DMS153 treated with DMSO at 0.1 percent for 48 hours (cell line): ENCODE measurements at regions not wholly inside any gene's neighbourhood (a gene's known extent, or its start where the extent isn't known, plus 50 kb on each side); places are given as distances from the start of the nearest gene placed in this dataset.
"Not testable (repeated sequence)": the region's sequence is repeated elsewhere in the genome, so short reads cannot be mapped to it uniquely, and the experiment has no call there.

Source experiments
- DNase-seq: peaks from one replicate; lab custom pipeline; 2025; ENCODE audit not compliant: unreplicated experiment; lab: John Stamatoyannopoulos, UW

DNA sequence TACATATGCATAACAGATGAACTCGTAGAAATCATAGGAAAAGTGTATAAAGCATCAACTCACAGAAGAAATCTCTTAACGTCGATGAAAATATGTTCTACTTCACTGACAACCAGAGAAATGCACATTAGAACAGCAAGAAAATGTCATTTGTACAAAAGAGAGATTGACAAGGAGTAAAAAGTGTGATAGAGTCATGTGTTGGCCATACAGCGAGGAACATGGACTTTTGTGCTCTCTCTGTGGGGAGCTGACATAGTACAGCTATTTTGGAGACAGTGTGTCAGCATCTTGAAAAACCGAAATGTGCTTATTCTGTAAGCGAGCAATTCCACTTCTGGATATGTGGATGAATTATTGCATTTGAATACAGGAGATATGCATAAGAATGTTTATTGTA, 477.9 kb downstream of the ICE1 start:
- no peak for DNase-seq

DNA sequence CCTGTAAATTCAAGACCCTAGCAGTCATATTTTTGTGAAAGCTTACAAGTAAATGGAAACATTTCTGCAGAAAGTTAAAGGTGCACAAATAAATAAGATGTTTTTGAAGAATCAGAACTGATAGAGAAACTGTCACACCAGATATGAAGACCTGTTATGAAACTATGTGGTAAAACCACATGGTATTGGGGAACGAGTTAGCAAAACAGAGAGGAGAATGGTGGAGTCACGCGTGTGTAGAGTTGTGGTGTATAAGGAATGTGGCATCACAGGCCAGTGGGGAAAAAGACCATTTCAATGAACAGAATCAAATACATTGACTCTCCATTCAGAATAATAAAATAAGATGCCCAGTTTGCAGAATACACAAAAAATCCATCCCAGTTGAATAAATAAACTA, 477.2 kb downstream of the ICE1 start:
- DNase-seq, result no peak

DNA sequence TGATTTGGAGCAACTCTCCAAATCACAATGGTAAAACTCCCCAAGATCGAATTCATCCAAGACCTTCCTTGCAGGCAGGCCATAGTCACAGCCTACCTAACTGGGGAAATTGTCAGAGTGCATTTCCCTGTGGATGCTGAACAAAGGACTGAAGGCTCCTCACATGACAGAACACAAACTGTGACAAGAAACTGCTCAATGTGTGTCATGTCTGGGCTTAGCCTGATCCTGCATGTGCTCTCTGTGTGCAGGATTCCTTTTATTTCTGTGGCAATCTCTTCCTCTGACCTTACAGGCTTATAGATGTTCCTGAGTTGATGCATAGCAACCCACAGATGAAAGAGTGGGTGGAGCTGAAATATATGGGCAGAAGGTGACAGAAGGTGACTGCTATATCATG, 465.8 kb downstream of the ICE1 start:
- no peak for DNase-seq

DNA sequence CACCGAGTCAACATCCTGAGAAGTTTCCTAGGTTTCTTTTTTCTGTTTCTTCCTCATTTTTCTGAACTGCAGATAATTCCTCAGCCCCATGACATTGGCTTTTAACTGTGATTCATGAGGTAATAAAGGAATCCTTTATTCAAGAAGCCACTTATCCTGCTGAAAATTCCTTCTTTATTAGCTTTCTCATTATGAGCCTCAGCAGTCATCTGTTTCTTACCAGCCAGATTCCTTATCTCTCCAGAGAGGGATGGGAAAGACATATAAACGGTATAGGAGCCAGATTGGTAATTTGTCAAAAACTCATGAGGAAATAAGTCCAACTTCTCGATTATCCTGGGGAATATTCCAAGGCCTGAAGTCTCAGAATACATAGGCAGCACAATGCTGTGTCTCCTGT, 465.4 kb downstream of the ICE1 start:
- DNase-seq, result no peak

DNA sequence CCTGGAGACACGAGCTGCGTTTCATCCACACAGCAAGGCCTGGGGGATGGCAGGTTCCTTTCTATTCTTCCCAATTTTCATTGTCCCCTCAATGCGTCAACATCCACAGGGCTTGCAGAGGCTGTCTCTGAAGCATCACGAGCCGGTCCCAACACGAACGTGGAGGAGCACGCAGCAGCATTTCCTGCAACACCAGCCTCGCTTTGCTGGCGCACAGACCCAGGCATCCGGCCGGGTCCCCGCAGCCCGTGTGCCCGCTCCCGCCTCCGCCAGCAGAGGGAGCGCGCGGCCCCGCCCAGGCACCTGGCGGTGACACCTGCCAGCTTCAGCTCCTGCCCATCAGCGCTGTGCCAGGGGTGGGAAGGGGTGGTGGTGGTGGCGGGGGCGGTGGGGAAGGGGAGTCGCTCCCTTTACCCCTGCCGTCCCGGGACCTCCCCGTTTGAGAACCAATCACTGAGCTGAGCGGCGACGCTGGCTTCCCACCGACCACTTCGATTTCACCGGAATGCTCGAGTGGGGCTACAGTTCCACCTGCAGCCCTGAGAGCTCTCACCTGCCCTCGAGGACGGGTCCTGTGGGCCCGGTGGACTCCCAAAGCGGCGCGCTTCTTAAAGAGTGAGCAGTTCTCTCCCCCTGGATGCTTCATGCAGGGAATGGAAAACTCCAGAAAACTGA, 464.5 kb downstream of the ICE1 start:
- DNase-seq, result peak; percentile 46

DNA sequence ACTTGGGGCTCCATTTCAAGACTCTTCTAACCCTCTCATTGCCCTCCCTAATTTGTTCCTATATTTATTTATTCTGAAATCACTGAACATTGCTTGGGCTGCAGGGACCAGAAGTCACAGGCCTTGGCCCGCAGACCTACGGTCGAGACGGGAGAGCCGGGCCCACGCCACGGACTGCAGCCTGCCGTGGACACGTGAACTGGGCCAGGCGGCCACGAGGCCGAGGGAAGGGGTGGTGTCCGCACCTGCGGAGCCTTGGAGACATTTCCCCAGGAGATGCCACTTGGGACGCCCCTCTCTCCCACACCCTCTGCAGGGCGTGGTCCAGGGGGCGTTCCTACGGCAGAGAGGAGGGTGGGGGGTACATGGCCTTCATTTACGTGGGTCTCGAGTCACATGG, 463.9 kb downstream of the ICE1 start:
- no peak for DNase-seq

DNA sequence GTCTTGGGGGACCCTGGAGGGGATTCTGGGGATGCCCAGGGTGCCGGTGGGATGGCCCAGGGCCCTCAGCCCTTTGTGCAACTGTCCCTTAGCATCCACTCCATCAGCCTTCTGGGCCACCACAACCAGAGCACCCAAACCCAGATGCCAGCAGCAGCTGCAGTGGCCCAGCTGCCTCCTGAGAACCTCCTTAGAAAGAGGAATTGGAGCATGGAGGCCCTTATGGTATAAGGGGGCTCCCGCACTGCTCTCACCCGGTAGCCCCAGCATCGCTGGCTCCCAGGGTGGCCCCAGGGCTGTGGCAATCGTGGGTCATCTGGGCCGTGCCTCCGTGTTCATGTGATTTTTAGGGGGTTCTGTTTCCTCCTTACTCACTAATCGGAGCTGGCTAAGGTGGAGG, 463.3 kb downstream of the ICE1 start:
- DNase-seq, result no peak

DNA sequence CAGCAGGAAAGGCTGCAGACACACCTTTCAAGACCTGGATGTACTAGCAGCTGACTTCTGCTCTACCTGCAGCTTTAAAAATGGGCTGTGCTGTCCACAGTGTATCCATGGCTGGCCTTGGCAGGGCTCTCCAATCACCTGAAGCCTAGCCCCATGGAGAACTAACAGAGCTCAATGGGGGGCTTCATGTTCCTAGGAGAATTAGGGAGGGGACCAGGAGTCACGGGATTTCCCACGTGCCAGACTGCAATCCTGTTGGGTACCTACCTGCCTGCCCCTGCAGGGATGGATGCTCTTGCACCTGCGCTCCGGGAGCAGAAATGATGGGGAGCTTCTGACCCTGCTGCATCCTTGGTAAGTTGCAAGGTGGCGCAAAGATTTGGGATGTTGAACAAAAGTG, 462.1 kb downstream of the ICE1 start:
- no peak for DNase-seq

DNA sequence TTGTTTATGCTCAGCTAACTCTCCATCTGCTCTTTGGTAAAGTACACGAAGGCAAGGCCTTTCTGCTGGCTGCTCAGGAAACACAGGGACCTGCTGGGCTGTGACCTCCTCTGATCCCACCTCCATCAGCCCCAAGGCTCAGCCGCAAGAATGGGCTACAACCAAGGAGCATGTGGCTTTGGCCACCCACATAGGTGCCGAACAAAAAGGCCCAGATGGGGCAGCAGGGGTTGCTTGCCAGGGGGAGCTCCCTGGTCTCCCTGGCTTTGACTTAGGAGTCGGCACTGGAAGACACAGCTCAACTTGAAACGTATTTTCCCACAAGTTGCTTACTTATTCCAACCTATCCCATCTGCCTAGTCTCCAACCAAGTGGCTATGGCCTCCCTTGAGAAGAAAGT, 461.1 kb downstream of the ICE1 start:
- DNase-seq, result no peak

DNA sequence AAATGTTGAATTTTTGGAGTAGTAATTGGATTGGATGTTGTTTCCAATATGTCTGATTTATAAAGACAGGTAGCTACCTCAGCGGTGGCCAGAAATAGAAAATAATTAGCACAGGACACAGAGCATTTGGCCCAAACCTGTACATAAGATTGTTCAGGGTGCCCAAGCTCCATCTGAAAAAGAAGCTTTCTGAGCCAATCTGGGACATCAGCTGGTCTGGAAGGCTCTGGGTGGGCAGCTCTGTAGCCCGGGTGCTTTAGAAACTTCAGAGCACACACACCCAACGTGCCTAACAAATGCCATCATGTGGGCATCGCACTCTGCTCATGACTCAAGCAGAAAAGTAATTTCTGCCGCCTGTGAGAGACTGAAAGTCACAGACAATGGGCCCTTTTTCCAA, 460.7 kb downstream of the ICE1 start:
- no peak for DNase-seq

DNA sequence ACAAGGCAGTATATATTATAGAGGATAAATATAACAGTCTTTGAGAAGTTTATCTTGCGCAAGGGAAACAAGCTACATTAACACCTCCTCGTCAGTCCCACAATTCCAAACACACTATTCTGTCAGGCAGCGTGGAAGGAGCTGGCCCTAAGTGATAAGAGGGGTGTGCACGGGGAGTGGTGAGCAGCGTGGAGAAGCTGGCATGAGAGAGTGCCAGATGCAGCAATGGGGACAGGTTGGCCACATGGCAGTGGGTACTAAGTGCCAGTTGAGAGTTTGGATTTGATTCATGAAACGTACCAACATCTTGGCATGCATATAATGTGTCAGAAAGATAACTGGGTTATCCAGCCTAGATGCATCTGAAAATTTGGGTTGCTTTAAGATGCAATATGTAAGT, 460.2 kb downstream of the ICE1 start:
- no peak for DNase-seq

DNA sequence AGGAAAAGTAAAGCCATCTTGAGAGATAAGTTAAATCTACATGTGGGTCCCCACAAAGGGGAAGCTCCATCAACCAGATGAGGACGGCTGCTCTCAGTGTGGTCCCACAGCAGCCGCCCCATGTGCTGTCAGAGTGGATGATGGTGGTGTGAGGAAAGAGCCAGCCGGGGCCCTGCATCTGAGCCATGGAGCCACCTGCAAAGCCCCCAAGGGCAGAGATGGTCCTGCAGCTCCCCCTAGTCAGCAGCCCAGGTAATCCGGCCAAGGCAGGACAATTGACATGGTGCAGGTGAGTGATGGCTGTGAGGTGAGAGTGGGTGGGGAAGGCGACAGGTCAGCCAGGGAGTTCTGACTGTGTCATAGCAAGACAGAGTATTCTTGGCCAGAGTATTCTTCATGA, 458.8 kb downstream of the ICE1 start:
- DNase-seq, result peak; percentile 16

DNA sequence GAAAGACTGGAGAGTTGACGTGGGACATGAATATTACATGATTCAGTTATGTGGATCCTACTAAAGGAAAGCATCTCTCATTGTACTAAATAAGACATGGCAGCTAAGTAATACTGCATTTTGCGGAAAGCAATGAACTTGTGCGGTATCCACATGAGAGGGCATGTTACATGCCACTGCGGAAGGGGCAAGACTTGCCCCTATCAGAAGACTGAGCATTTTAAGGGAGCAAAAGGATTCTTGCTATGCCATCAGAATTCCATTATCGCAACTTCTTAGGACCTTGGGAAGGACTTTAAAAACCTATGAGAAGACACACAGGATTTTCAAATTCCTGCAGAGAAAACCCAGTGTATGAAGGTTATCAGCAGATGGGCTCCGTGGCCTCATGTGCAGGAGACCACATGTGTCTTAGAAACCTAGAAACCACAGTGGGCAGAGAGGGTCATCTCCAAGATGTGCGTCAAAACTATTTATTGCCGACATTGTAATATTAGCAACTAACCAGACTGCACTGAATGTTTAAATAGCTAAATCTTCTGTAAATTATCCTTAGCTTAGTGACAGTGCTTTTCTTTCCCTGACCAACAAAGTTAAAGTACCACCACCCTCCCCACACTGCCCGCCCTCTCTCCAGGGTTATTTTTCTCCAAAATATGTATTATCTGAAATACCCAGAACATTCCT, 457.7 kb downstream of the ICE1 start:
- DNase-seq, result no peak

DNA sequence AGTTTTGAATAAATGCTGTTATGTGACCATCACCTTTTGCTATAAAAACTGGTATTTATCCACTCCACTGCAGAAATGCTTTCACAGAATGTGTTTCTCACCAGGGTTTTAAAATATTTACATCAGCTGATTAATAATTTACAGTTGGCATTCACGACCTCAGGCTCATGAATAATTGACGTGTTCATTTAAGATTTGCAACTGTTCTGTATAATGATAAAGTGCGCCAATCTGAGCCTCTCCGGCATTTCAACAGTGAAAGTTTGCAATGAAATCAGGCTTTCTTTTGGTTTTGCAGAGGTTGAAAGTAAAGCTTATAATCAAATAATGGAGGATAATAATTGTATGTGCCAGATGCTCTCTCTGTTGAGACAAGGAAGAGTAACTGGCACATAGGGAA, 434.9 kb downstream of the ICE1 start:
- DNase-seq, result no peak

DNA sequence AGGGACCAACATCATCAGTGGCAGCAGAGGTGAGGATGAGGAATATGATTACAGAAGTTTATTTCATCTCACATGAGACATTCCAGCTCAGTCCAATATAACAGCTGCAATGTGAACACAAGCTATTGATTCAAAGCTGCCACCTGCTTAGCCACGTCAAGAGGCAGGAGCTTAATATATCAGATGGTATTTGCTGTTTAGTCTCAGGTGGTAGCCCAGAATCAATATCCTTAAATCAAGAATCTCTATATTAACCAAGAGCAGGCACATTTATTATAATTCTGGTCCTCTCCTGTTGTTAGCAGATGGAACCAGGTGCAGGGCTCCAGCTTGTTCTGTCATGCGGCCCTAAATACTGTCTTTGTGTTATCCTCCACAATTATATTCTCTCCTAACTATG, 431.6 kb downstream of the ICE1 start:
- DNase-seq, result peak; percentile 16

DNA sequence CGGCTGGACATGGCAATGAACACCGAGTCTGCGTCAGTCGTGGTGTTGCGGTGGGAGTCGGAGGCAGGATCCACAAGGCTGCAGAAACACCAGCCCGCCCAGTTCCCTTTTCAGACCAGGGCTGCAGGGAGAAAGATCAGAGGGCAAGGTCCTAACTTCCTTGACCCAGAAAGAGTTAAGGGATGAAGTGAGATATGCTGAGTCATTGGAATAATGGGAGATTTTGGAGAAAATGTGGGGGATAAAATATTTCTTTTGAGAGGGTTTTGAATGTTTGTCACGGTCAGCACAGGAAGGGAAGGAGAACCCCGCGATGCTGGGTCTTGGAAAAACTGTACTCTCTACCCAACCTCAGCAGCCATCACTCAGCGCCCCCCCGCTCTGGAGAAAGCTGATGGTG, 416.0 kb downstream of the ICE1 start:
- no peak for DNase-seq

DNA sequence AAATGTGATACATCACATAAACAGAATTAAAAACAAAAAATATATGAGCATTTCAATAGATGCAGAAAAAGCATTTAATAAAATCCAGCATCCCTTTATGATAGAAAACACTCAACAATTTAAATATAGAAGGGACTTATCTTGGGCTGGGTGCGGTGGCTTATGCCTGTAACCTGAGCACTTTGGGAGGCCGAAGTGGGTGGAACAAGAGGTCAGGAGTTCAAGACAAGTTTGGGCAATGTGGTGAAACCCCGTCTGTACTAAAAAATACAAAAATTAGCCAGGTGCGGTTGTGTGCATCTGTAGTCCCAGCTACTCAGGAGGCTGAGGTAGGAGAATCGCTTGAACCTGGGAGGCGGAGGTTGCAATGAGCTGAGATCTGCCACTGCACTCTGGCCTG, 409.1 kb downstream of the ICE1 start:
- DNase-seq, result not testable (repeated sequence)

DNA sequence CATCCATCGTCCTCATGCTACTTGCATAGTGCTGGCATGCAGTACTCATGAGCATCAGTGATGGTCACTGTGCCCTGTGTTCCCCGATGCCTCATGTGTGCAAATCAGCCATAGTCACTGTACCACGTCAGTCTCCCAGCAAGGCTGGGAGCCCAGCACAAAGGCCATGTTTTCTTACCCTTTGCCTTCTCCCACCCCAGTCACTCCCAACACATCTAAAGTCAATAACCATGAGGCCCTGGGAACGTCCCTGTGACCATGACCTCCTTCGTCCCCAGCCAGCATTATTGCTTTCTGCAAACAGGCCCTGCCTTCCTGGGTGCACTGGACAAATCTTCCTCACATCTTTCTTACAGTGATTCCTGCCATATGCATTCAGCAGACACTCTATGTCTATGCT, 406.1 kb downstream of the ICE1 start:
- DNase-seq, result no peak

DNA sequence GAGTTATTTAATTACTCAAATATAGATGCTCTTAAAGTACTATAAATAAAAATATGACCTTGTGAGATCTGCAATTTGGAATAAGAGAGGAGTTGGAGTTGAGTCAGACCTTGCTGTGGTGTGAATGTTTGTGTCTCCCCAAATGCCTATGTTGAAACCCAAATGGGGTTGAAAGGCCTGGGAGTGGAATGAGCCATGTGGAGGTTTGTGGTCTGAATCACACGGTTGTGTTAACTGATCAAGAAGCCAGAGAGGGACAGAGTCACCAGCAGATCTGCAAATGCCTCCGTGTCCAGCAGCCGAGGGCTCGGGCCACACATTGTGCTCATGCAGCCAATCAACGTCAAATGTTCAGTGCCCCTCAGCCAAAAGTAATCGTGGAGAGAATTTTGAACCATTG, 404.4 kb downstream of the ICE1 start:
- no peak for DNase-seq

DNA sequence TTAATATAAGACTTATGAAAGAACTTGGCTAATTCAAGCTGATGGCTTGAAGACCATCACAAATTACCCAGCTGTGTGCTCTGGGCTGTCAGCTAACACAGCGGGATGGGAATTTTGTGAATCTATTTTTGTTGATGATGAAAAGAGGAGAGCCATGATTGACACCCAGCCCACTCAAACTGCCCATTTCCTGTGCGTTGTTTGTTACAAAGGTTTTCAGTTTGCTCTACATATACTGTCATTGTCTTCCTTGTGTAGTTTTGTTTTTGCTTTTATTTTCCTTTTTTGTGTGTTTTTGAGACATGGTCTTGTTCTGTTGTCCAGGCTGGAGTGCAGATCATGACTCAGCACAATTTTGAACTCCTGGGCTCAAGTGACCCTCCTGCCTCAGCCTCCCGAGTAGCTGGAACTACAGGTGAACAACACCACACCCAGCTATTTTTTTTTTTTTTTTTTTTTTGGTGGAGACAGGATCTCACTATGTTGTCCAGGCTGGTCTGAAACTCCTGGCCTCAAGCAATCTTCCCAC, 400.3 kb downstream of the ICE1 start:
- DNase-seq, result no peak

DNA sequence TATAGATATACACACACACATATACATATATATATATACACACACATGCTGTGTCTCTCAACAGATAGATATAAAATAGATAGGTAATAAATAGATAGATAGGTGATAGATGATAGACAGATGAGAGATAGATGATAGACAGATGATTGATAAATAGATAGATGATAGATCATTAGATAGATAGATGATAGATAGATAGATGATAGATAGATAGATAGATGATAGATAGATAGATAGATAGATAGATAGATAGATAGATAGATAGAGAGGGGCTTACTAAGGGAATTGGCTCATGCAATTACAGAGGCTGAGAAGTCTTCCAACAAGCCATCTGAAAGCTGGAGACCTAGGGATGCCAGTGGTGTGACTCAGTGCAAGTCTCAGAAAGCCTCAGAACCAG, 394.5 kb downstream of the ICE1 start:
- DNase-seq, result no peak

DNA sequence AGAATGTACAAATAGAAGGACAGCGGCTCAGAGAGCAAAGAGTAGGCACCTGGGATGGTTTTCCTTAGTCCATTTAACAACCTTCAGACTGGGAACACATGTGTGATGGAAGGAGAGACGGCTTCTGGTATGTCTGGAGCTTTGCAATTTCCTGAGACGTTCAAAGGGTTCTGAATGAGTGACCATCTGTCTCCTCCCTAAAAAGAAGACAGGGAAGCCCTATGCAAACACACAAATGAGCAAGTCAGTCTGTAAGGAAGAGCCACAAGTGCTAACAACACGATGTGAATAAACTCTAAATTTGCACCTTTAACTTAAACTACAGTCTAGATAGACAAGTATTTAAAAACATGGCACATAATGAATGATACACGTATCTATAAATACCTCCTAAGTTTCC, 391.0 kb downstream of the ICE1 start:
- DNase-seq, result no peak

DNA sequence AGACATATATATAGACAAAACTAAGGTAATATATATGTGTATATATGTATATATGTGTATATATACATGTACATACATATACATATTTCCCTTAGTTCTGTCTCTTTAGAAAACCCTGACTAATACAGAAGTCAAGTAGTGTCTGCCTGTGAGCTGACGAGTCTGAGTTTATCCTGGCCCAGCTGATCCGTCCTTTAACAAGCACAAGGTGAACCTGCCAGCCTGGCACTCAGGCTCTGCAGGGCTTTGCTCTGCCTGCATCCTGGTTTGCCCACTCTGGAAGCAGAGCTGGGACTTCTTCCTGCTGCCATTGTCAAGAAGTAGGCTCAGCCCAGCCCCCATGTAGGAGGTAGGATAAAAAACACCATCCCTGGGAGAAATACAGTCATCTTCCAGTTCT, 388.0 kb downstream of the ICE1 start:
- no peak for DNase-seq
